CD14-positive monocyte (primary cell): ENCODE measurements at regions not wholly inside any gene's neighbourhood (a gene's known extent, or its start where the extent isn't known, plus 50 kb on each side); places are given as distances from the start of the nearest gene placed in this dataset.

Experiments used
- DNase-seq, 3 donors: peaks; one replicate each; pipeline ENCODE4 v3.0.0-alpha.2; 2011 to 2022
- H2AFZ ChIP-seq: 2 replicates; pipeline ENCODE4 v1.6.0; 2012; ENCODE audit warnings: mild to moderate bottlenecking, low read depth, low read length, inconsistent platforms; ENCODE audit not compliant: insufficient read depth, poor library complexity, severe bottlenecking
- H3K27ac ChIP-seq, 2 donors: 1 replicate in 1 of 2; 2 replicates in 1 of 2; pipeline ENCODE4 v1.5.1; 2012 to 2013; ENCODE audit warnings: low read length in 2 of 2, control low read depth in 1 of 2, inconsistent platforms in 1 of 2, low read depth in 1 of 2, mild to moderate bottlenecking in 1 of 2
- H3K27me3 ChIP-seq, 2 donors: one replicate each; pipeline versions ENCODE4 v1.6.0 to v1.6.1; 2011 to 2013; ENCODE audit warnings: low read length in 2 of 2; ENCODE audit not compliant: control insufficient read depth in 2 of 2, insufficient read depth in 2 of 2
- H3K36me3 ChIP-seq, 2 donors: replicated peaks in 1 of 2; 1 replicate in 1 of 2; 2 replicates in 1 of 2; pipeline versions ENCODE4 v1.5.1 to v1.6.1; 2012 to 2013; ENCODE audit warnings: low read length in 2 of 2, control low read depth in 1 of 2, inconsistent platforms in 1 of 2, mild to moderate bottlenecking in 1 of 2; ENCODE audit not compliant: insufficient read depth in 2 of 2, control insufficient read depth in 1 of 2
- H3K4me1 ChIP-seq, 2 donors: 1 replicate in 1 of 2; 2 replicates in 1 of 2; pipeline versions ENCODE4 v1.5.1 to v1.6.1; 2012 to 2013; ENCODE audit warnings: low read length in 2 of 2, control low read depth in 1 of 2, inconsistent platforms in 1 of 2, mild to moderate bottlenecking in 1 of 2, moderate library complexity in 1 of 2; ENCODE audit not compliant: insufficient read depth in 2 of 2, control insufficient read depth in 1 of 2
- H3K4me2 ChIP-seq: replicated peaks from 2 replicates; pipeline ENCODE3; 2012; ENCODE audit warnings: low read length, moderate library complexity, mild to moderate bottlenecking; ENCODE audit not compliant: poor library complexity, severe bottlenecking; ENCODE audit errors: extremely low read depth
- H3K4me3 ChIP-seq, 3 experiments: fragments of 200-600 bp in 1 of 3; sonication (generic) in 1 of 3; replicated peaks in 1 of 3; 1 replicate in 2 of 3; 2 replicates in 1 of 3; pipeline ENCODE4 v1.5.1; 2011 to 2013; ENCODE audit warnings: low read length in 3 of 3, mild to moderate bottlenecking in 3 of 3, control low read depth in 2 of 3, low read depth in 2 of 3, inconsistent platforms in 1 of 3, moderate library complexity in 1 of 3
- H3K79me2 ChIP-seq: 2 replicates; pipeline ENCODE4 v1.6.0; 2012; ENCODE audit warnings: mild to moderate bottlenecking, control low read depth, inconsistent platforms, low read length, moderate library complexity; ENCODE audit not compliant: insufficient read depth
- H3K9ac ChIP-seq: 2 replicates; pipeline ENCODE4 v1.6.0; 2017; ENCODE audit warnings: low read length, mild to moderate bottlenecking; ENCODE audit not compliant: insufficient read depth, poor library complexity, severe bottlenecking
- H3K9me3 ChIP-seq, 2 donors: replicated peaks in 1 of 2; 1 replicate in 1 of 2; 2 replicates in 1 of 2; pipeline versions ENCODE4 v1.5.1 to v1.6.1; 2012 to 2013; ENCODE audit warnings: low read length in 2 of 2, control low read depth in 1 of 2; ENCODE audit not compliant: control insufficient read depth in 1 of 2, insufficient read depth in 1 of 2
- H4K20me1 ChIP-seq: 2 replicates; pipeline ENCODE4 v1.6.0; 2012; ENCODE audit warnings: mild to moderate bottlenecking, low read length, control low read depth, moderate library complexity; ENCODE audit not compliant: insufficient read depth
- H3K27ac Mint-ChIP-seq, 7 donors: one replicate each; pipeline ENCODE4 v1.8.0; 2020; ENCODE audit warnings: mild to moderate bottlenecking in 7 of 7, mixed read lengths in 7 of 7, moderate library complexity in 6 of 7, inconsistent platforms in 2 of 7
- H3K27me3 Mint-ChIP-seq, 3 donors: one replicate each; pipeline ENCODE4 v1.8.0; 2021 to 2022; ENCODE audit warnings: low read depth in 3 of 3, mild to moderate bottlenecking in 3 of 3, mixed read lengths in 3 of 3, moderate library complexity in 3 of 3, inconsistent platforms in 1 of 3
- H3K36me3 Mint-ChIP-seq, 2 donors: one replicate each; pipeline ENCODE4 v1.8.0; 2020; ENCODE audit warnings: mixed read lengths in 2 of 2, inconsistent platforms in 1 of 2, mild to moderate bottlenecking in 1 of 2
- H3K4me1 Mint-ChIP-seq: one replicate; pipeline ENCODE4 v1.8.0; 2020; ENCODE audit warnings: mild to moderate bottlenecking, mixed read lengths
- H3K4me3 Mint-ChIP-seq, 2 donors: one replicate each; pipeline ENCODE4 v1.8.0; 2020; ENCODE audit warnings: mild to moderate bottlenecking in 2 of 2, mixed read lengths in 2 of 2, moderate library complexity in 1 of 2
- H3K9me3 Mint-ChIP-seq, 7 donors: one replicate each; pipeline ENCODE4 v1.8.0; 2020 to 2022; ENCODE audit warnings: mixed read lengths in 7 of 7, mild to moderate bottlenecking in 6 of 7, moderate library complexity in 6 of 7, inconsistent platforms in 2 of 7
- WGBS: methylation state at CpG from one replicate; pipeline ENCODE4 v1.1.5; 2013; ENCODE audit warnings: missing lambda C conversion rate; ENCODE audit not compliant: insufficient coverage; 5-methylcytosine and 5-hydroxymethylcytosine counted together
- intact Hi-C, 2 donors: fragments of 100-400 bp; cut with micrococcal nuclease; formaldehyde crosslinking; loops; one replicate each; pipeline versions ENCODE4 v1.15.0 to v1.15.1; 2023
- TF ChIP-seq, protein P1 (sequence below): fragments of 200-600 bp; IDR thresholded peaks from one replicate; pipeline ENCODE4 v1.8.0; 2022; ENCODE audit warnings: antibody characterized with exemption, mild to moderate bottlenecking

- no peaks in the 10 kb centered on the region for H3K27me3 Mint-ChIP-seq
- DNase-seq, result no peak
- Histone ChIP-seq H3K4me2 (no peak overlapping the region), H3K9me3 (no peaks in the 10 kb centered on the region), H3K27me3 (no peaks in the 10 kb centered on the region), H3K79me2 (no peaks in the 10 kb centered on the region), H3K9ac (no peak overlapping the region), H3K4me3 (no peak overlapping the region), H4K20me1 (no peaks in the 10 kb centered on the region), H3K36me3 (no peaks in the 10 kb centered on the region), H2AFZ (no peak overlapping the region), H3K27ac (no peak overlapping the region), H3K4me1 (no peaks in the 10 kb centered on the region)
- H3K27ac Mint-ChIP-seq, result no peak overlapping the region
- H3K4me3 Mint-ChIP-seq, result no peak overlapping the region
- H3K4me1 Mint-ChIP-seq, result no peaks in the 10 kb centered on the region
- no peaks in the 10 kb centered on the region for H3K36me3 Mint-ChIP-seq
- no peaks in the 10 kb centered on the region for H3K9me3 Mint-ChIP-seq
- intact Hi-C loops, result no loop called here
- TF ChIP-seq, protein P1, sequence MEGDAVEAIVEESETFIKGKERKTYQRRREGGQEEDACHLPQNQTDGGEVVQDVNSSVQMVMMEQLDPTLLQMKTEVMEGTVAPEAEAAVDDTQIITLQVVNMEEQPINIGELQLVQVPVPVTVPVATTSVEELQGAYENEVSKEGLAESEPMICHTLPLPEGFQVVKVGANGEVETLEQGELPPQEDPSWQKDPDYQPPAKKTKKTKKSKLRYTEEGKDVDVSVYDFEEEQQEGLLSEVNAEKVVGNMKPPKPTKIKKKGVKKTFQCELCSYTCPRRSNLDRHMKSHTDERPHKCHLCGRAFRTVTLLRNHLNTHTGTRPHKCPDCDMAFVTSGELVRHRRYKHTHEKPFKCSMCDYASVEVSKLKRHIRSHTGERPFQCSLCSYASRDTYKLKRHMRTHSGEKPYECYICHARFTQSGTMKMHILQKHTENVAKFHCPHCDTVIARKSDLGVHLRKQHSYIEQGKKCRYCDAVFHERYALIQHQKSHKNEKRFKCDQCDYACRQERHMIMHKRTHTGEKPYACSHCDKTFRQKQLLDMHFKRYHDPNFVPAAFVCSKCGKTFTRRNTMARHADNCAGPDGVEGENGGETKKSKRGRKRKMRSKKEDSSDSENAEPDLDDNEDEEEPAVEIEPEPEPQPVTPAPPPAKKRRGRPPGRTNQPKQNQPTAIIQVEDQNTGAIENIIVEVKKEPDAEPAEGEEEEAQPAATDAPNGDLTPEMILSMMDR, result no peak
- 78% methylated on average over 1 of the region's 3 CpGs for WGBS
These were observed 1239.8 kb upstream of the ACO1 start for GRCh38 chr9:31144614-31145013.

GRCh38 chr9:31146485-31147166 is 1237.8 kb upstream of the ACO1 start:
- H3K4me3 ChIP-seq, result no peak overlapping the region
- Mint-ChIP-seq H3K4me1 (no peaks in the 10 kb centered on the region), H3K36me3 (no peaks in the 10 kb centered on the region), H3K9me3 (peaks cover 0 to 2% (median 0%) of the 10 kb centered on the region in 7 donors), H3K27ac (no peak overlapping the region), H3K4me3 (no peak overlapping the region), H3K27me3 (no peaks in the 10 kb centered on the region)
- H3K9ac ChIP-seq, result no peak overlapping the region
- no peaks in the 10 kb centered on the region for H3K4me1 ChIP-seq
- H4K20me1 ChIP-seq, result no peaks in the 10 kb centered on the region
- H3K9me3 ChIP-seq, result no peaks in the 10 kb centered on the region
- intact Hi-C loops, result no loop called here
- H3K4me2 ChIP-seq, result no peak overlapping the region
- H3K27ac ChIP-seq, result no peak overlapping the region
- WGBS, result 80% methylated on average over 2 of the region's 3 CpGs
- H3K79me2 ChIP-seq, result no peaks in the 10 kb centered on the region
- no peaks in the 10 kb centered on the region for H3K27me3 ChIP-seq
- no peak overlapping the region for H2AFZ ChIP-seq
- TF ChIP-seq, protein P1, result no peak
- no peaks in the 10 kb centered on the region for H3K36me3 ChIP-seq
- no peak for DNase-seq
